ENCODE measurements at regions not wholly inside any gene's neighbourhood (a gene's known extent, or its start where the extent isn't known, plus 50 kb on each side); places are given as distances from the start of the nearest gene placed in this dataset.

GRCh38 chr5:156148301-156148700 lies 178.7 kb upstream of the SGCD start:
- ATAC-seq: peak; percentile 78
- TF ChIP-seq TSHZ2 (CRISPR knock-in tag; IDR thresholded peaks at IDR 0.05) (no peak), CSDC2 (CRISPR knock-in tag; IDR thresholded peaks at IDR 0.05) (no peak), ZFP30 (CRISPR knock-in tag; IDR thresholded peaks at IDR 0.05) (no peak), ZNF8 (CRISPR knock-in tag; IDR thresholded peaks at IDR 0.05) (no peak), ZFP3 (CRISPR knock-in tag; IDR thresholded peaks at IDR 0.05) (no peak), CSRNP3 (CRISPR knock-in tag; IDR thresholded peaks at IDR 0.05) (no peak), PPARA (CRISPR knock-in tag; IDR thresholded peaks at IDR 0.05; ENCODE audit: borderline replicate concordance) (no peak), ARNTL (CRISPR knock-in tag; IDR thresholded peaks at IDR 0.05; ENCODE audit: borderline replicate concordance, low read depth) (no peak), RARB (CRISPR knock-in tag; IDR thresholded peaks at IDR 0.05) (no peak), OSR1 (CRISPR knock-in tag; IDR thresholded peaks at IDR 0.05) (no peak), ESRRG (CRISPR knock-in tag; IDR thresholded peaks at IDR 0.05) (no peak)

- TF ChIP-seq ISL1 (CRISPR knock-in tag; IDR thresholded peaks at IDR 0.05) (peak; percentile 93), CREB5 (CRISPR knock-in tag; IDR thresholded peaks at IDR 0.05; ENCODE audit: low read depth) (peak; percentile 80), ZFP3 (CRISPR knock-in tag; IDR thresholded peaks at IDR 0.05) (peak; percentile 63), GLIS3 (CRISPR knock-in tag; IDR thresholded peaks at IDR 0.05) (peak; percentile 38; the same call in 1 of the 2 replicates), CSRNP3 (CRISPR knock-in tag; IDR thresholded peaks at IDR 0.05) (no peak), ZC3H10 (CRISPR knock-in tag; IDR thresholded peaks at IDR 0.05) (no peak), PATZ1 (CRISPR knock-in tag; IDR thresholded peaks at IDR 0.05; ENCODE audit: borderline replicate concordance) (peak; percentile 13; the same call in 1 of the 2 replicates)
- no peak for ATAC-seq
Measured at GRCh38 chr5:156149213-156149612, 177.8 kb upstream of the SGCD start.

- no peak for ATAC-seq
- TF ChIP-seq ZNF565 (CRISPR knock-in tag; conservative IDR thresholded peaks at IDR 0.05; ENCODE audit: low read depth) (no peak), ZC3H10 (CRISPR knock-in tag; IDR thresholded peaks at IDR 0.05) (no peak), CREB5 (CRISPR knock-in tag; IDR thresholded peaks at IDR 0.05; ENCODE audit: low read depth) (no peak), ZFP3 (CRISPR knock-in tag; IDR thresholded peaks at IDR 0.05) (no peak), OSR1 (CRISPR knock-in tag; IDR thresholded peaks at IDR 0.05) (no peak), ZNF70 (CRISPR knock-in tag; IDR thresholded peaks at IDR 0.05) (no peak), TSHZ2 (CRISPR knock-in tag; IDR thresholded peaks at IDR 0.05) (no peak), POU6F1 (CRISPR knock-in tag; IDR thresholded peaks at IDR 0.05; ENCODE audit: borderline replicate concordance, low read depth) (no peak), GLIS3 (CRISPR knock-in tag; IDR thresholded peaks at IDR 0.05) (no peak), PATZ1 (CRISPR knock-in tag; IDR thresholded peaks at IDR 0.05; ENCODE audit: borderline replicate concordance) (no peak), ARNTL (CRISPR knock-in tag; IDR thresholded peaks at IDR 0.05; ENCODE audit: borderline replicate concordance, low read depth) (no peak), ZNF8 (CRISPR knock-in tag; IDR thresholded peaks at IDR 0.05) (no peak), ZFP30 (CRISPR knock-in tag; IDR thresholded peaks at IDR 0.05) (no peak), CSDC2 (CRISPR knock-in tag; IDR thresholded peaks at IDR 0.05) (no peak), ISL1 (CRISPR knock-in tag; IDR thresholded peaks at IDR 0.05) (no peak)
Measured at GRCh38 chr5:156153602-156154001, 173.4 kb upstream of the SGCD start.

All from SK-N-SH treated with all-trans-retinoic acid at 6 μM for 48 hours (cell line).